Activated gamma-delta T cell treated with Interleukin-2 at 50 U/mL for 16 hours (primary cell): ENCODE measurements at regions not wholly inside any gene's neighbourhood (a gene's known extent, or its start where the extent isn't known, plus 50 kb on each side); places are given as distances from the start of the nearest gene placed in this dataset.

ENCODE experiments used
- DNase-seq: peaks from one replicate; pipeline ENCODE4 v3.0.0-alpha.2; 2020

DNA sequence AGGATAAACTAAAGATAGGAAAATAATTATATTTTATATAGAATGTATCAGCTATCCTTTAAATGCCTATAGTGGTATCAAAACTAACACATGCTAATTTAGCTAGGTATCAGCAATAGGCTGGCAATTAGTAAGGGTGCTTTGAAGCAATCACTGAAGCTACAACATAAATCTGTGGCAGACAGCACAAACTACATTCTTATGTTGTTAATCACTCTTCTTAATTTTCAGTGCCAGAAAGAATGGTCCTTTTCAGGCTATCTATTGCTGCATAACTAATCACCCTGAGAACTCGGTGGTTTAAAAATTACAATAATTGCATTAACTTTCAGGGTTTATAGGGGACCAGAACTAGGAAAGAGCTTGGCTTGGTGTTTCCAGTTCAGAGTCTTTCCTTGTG is 963.1 kb downstream of the EFNB2 start:
- DNase-seq: no peak

DNA sequence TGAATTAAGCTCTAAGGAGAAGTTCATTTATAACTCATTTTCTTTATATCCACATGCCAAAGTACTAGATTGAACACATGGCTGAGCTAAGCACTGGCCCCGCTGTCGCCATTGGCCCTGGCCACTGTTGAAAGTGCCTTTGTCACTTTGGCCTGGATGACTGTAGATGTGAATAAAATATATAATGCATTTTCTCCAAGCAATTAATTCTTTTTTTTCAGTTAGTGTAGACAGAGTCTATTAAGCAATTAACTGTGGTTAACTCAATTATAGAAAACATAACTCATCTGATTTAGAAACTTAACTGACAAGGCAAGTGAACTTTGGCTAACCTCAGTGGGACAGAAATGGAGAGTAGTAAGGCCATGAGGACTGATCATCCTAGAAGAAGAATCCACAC is 965.6 kb downstream of the EFNB2 start:
- no peak for DNase-seq

DNA sequence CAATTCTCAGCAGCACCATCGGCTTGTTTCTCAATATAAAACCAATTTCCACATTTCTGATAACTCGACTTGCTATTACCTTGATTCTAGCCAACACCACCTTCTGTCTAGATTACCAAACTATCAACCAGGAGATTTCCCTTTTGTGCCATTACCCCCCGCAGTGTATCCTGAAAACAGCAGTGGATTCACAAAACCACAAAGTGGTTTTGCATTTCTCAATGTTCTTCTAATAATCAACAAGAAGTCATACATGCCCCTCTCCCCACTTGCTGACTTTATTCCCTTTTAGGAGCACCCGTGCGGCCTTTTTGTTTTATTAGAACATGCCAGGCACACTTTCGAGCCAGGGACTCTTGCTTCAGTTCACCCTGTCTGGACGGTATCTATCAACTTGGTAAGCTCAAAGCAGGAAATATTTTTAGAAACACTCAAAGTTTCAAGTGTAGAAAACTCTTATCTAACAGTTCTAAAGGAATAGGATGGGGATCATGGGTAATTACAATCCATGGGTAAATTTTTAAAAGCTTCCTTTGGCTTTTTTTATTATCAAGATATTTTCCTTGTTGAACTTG is 967.4 kb downstream of the EFNB2 start:
- DNase-seq: no peak

DNA sequence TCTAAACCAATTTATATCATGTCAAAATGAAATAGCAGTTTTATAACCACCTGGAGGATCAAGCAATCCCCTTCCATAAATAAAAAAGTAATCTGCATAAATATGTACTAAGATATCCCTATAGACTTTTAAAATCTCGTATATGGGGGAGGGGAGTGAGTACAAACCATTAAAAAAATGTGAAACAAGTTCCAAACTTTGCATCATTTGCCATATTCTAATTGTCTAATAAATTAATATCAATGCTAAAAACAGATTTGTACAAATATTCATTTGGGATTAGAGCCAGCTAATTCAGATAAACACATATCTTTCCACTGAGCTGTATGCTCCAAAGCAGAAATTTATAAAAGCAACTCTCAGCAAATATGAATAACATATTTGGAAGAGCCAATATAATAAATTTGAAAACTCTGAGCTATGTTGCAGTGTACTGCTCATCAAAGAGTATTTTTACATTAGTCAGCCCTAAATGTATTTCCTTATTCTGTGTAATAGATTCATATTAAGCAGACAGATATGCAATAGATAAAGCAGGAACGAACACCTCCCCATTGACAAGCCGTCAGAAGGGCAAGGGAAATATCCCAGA is 970.2 kb downstream of the EFNB2 start:
- no peak for DNase-seq

DNA sequence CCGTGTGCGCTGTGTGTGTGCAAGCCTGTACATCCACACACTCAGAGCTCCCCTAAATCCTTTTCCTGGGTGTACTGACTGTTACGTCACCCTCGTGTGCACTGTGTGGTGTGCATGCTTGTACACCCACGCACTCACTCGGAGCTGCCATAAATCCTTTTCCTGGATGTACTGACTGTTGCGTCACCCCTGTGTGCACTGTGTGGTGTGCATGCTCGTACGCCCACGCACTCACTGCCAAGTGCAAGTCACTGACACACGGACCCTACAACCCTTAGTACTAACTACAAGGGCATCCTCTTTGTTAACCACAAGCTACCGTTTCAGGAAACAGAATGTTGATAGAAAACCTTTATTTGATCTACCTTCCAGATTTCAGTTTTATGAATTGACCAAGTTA is 983.4 kb downstream of the EFNB2 start:
- DNase-seq: no peak

DNA sequence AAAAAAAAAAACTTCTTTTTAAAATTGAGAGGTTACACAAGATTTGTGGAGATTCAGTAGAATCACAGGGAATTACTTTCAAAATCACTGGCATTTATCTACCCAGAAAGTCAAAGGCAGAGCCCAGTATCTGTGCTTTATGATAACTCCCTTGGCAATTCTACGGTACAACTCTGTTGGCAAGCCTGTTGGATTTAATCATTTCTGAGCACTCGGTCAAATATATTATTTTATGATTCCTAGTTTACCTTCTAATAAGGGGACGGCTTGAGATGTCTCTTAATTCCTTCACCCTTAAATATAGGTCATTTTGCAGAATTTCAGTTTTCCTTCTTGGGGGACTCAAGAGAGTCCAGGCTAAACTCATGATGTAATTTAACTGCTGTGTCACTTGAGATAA is 987.6 kb downstream of the EFNB2 start:
- DNase-seq: no peak

DNA sequence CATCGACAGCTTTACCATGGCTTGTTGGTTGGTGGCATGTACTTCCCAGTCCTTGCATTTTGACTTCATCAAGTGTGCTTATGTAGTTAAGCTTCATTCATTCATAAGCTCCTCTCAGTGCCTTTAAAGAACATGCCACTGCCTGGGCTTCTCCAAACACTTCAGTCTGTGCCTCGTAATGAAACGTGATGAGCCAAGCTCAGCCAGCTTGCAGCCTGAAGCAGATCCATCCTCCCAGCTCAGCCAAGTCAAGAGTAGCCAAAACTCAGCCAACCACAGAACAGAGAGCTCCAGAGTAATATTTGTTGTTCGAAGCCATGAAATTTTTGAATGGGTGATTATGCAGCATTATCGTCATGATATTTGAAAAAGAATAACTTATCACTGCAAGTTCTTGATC is 989.7 kb downstream of the EFNB2 start:
- no peak for DNase-seq

DNA sequence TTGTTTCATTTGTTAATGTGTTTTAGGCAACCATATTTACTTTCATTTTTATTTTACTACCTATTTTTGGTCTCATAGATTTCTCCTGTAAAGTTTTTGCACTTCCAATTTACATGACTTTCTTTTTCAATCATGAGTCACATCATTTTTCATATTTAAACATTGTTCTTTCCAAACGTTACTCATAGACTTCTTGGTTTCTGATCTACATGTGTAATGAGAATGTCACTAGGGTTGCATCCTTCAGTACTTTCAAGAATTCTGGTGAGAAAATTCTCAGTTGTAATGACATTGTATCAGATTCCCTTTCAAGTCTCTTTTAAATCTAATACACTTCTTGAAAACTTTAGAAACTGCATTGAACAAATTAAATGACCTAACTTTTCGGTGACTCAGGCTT is 991.7 kb downstream of the EFNB2 start:
- no peak for DNase-seq

DNA sequence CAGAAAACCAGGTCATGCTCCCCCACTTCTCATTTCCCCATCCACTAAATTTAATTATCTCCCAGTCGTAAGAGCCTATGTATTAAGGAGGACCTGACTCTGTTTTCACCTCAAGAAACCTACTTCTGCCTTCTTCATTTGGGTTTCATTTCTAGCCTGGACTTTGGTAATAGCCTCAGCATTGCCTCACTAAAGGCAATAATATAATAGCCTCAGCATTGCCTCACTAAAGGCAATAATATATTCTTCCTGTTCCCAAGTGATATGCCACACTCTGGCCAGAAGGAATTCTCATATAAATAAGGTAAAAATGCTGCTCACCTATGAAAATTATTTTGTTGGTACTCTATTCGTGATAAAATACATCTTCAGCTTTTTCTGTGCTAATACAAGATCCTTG is 993.9 kb downstream of the EFNB2 start:
- no peak for DNase-seq

DNA sequence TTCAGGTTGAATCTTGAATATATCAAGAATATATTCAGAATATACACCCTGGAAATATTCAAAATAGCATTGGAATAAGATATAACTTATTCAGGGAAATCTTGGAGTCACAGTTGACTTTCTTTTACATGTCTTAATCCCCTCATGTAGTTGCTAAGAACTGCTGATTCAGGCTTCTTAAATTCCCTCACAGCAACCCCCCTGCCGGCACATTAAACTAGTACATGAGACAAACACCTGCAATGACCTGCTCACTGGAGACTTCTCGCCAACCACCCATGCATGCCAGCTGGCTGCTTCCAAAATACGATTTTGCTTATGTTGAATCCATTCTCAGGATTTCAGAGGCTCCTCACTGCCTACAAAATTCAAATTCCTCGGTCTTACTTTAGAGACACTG is 997.1 kb downstream of the EFNB2 start:
- DNase-seq: no peak

DNA sequence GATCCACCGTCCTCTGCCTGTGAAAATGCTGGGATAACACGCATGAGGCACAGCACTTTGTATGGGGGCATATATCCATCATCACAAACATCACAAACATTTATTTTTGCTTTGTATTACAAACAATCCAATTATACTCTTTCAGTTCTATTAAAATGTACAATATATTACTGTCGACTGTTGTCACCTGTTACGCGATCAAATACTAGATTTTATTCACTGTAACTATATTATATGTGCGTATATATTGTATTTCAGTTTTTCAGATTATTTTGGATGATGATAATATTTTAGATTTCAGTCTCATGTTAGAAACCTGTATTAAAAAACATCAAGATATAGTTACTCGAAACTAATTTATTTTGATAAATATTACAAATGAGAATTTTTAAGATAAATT is 998.3 kb downstream of the EFNB2 start:
- no peak for DNase-seq

DNA sequence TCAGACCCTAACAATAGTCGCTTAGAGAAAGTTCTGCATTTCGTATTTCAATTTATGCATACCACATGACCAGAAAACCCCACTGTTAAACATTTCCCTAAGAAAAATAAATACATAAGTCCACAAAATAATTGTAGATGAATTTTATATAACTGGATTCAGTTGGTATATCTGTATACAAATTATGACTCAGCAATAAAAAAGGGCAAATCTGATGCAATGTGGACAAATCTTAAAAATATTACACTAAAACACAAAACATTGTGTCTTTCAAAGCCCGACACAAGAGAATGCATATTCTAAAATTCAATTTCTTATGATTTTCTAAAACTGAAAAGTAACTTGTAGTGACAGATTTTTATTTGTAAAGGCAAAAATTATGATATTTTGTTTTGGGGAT is 1005.0 kb downstream of the EFNB2 start:
- no peak for DNase-seq

DNA sequence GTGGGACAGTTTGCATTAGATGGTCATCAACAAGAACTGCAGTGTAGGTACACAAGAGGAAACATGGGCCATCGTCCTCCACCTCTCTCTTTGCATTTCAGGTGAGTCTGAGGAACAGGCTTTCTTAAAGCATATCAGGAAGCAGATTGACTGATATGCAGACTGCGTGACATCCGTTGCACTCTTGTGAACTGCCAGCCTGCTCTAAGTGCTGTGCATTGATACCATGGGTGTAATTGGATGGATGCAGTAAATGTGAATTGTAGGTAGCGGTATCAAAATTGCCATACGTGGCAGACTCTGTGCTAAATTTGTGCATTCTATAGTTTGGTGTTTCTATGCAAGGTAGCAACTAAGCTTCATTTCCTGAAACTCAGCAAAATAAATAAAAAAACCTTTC is 1008.3 kb downstream of the EFNB2 start:
- DNase-seq: no peak

DNA sequence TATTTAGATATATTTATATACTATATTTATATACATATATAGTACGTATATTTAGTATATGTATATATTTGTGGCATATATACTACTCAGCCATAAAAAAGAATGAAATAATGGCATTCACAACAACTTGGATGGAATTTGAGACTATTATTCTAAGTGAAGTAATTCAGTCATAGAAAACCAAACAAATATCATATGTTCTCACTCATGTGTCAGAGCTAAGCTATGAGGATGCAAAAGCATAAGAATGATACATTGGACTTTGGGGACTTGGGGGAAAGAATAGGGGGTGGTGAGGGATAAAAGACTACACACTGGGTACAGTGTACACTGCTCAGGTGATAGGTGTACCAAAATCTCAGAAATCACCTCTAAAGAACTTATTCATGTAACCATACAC is 1015.7 kb downstream of the EFNB2 start:
- no peak for DNase-seq

DNA sequence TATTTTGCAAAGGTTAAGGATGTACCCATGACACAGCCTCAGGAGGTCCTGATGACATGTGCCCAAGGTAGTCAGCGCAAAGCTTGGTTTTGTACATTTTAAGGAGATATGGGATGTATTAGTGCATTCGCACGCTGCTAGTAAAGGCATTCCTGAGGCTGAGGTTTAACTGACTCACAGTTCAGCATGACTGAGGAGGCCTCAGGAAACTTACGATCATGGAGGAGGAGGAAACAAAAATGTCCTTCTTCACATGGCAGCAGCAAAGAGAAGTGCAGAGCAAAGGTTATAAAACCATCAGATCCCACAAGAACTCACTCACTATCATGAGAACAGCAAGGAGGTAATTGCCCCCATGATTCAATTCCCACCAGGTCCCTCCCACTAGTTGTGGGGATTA is 1017.4 kb downstream of the EFNB2 start:
- DNase-seq: no peak

DNA sequence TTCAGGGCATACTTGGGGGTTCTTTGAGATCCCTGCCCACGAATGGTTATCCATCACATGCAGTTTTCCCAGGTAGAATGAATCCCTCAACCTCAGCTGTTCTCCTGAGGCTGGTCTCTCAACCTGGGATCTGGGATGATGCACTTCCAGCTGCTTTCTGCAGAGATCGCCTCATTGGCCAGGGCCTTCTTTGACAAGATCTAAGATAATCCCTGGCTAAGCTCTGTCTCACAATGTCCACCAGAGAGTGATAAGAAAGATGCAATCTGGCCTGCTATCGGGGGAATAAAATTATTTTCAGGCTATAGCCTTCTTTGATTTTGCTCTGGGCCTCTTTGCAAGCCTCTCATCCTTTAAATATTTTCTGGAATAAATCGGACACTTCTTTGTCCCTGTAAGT is 1021.1 kb downstream of the EFNB2 start:
- DNase-seq: no peak

DNA sequence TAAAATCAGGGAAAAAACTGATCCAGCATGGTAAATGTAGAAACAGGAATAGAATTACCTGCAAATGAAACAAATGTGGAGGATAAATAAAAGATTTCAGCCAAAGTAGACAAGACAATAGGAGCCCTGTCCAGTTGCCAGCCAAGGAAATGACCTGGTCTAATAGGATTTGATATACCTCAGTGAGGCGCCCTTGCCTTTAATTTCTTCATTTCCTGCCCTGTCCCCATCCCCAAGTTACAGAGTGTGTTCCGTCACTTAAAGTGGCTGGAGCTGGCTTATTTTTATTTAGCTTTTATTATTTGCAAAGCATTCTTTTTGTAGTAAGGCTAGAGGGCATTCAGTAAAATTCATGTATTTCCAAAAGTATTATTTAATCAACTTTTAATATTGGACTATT is 1022.0 kb downstream of the EFNB2 start:
- DNase-seq: no peak

DNA sequence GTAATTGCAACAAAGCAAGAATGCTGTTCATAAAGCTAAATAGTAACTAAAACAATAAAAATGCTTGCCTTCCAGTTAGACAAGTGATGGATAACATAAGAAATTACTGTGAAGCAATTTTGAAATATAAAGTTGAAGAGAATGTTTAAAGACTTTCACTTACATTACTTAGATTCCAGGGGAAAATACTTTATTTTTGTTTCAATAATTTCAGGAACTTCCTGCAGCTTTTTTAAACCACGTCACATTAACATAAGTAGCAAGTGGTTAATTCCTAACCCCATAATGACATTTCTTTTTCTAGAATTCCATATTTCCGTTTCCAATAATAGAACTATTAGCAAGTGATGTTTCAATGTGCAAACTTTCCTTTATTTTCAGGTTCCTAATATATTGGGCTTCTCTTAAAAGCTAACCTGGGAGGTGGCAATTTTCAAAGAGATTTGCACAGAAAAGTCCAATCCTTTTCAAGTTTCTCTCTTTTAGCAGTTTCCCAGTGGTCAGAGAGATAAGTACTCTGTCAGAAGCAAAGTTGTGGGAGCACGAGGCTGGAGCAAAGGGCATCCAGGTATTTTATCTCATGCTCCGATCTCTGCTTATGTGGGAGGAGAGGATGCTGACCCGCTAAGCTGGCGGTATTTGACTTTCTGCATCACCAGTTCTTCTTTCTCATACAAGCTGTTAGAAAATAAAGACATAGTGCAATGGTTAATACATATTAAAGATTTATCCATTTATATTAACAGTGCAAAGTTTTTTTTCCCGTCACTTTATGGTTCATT is 1025.3 kb downstream of the EFNB2 start:
- DNase-seq: no peak

DNA sequence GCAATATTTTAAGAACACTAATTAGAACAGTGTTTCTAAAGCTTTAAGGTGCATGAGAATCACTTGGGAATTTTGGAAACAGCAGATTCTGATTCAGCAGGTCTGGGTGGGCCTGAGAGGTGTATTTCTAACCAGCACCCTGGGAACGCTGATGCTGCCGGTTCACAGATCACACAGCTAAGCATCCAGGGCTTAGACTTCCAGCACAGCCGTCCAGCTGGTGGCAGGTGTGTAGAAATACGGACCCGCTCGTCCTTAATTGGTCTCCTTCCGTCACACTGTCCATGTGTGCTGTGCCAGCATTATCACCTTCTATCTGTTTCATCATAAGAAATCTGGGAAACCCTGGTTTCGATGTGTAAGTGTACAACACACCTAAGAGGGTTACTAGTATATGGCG is 1029.0 kb downstream of the EFNB2 start:
- DNase-seq: no peak

DNA sequence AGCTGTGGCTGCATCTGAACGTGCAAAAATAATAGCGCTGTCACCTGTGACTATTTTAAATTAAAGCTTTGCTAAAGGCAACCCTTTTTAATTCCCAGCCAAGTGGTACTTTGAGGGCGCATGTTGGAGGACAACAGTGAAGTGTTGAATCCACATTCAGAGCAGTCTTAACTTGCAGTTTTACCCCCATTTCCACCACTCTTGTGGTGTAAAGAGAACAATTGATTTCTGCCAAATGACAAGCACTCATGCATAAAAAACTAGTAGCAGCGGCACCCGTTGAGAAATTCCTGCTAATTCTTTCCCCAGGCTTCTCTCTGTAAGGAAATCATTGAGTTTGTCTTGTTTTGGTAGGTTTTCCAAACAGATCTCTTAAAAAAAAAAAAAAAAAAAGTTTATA is 1033.3 kb downstream of the EFNB2 start:
- DNase-seq: no peak

DNA sequence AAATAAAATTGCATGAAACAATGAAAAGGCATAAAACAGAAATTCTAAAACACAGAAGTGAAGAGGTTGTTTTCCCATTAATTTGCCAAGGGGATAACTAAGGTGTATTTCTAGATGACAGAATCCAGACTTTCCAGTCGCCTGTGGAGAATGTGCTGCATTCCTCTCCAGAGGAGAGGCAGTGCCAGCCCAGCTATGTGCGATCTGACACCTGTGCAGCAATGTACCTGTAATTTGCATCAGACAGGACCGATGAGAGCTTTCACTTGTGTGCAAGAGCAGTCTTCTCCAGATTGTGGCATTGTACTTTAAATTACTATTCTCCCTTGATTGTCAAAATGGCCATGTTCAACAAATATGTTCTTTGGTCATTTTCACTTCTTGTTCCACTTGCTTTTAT is 1037.9 kb downstream of the EFNB2 start:
- DNase-seq: no peak

DNA sequence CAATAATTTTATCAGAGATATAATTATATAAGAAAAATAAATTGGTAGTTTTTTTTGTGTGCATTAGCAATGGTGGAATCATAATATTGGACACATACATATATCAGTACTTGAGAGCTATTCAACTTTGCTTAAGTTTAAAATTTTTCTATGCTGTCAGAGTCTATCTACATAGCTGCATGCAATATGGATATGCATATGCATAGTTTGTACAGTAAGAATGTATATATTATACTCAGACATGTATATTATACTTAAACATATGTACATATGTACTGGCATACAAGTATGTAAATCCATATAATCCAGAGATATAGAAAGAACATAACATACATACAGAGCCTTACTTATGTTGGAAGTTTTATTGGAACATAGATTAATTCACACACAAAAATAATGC is 1043.2 kb downstream of the EFNB2 start:
- DNase-seq: no peak

DNA sequence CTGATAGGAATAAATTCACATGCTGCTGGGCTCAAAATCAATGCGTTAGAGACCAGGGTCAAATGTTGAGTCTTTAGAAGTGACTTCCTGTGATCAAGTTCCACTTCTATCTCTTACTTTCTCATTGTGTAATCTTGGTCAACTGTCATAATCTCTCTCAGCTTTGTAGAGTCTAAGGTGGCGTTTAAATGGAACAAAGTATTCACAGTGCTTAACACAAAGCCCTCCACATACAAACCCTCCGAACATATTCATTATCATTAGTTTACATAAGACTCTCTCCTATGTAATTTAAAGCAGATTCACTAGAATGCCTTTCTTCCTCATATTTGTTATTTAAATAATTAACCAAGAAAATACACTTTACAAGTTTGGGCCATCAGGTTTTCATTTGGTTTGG is 1044.1 kb downstream of the EFNB2 start:
- no peak for DNase-seq

DNA sequence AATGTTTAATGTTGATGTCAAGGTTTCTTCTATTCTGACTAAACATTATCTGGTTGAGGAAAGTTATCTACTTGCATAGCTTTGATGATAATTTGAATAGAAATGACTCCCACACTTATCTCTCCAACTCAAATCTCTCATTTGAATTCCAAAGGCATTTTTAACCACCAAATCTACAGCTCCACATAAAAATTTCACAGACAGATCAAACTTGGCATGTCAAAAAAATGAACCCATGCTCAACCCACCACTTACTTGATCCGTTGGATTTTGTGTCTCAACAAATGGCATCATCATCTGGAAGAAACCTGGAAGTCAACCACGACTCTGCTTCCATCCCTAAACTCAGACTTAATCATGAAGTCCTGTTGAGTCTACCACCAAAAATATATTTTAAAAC is 1050.4 kb downstream of the EFNB2 start:
- no peak for DNase-seq
